ENCODE measurements at regions not wholly inside any gene's neighbourhood (a gene's known extent, or its start where the extent isn't known, plus 50 kb on each side); places are given as distances from the start of the nearest gene placed in this dataset.

DNA sequence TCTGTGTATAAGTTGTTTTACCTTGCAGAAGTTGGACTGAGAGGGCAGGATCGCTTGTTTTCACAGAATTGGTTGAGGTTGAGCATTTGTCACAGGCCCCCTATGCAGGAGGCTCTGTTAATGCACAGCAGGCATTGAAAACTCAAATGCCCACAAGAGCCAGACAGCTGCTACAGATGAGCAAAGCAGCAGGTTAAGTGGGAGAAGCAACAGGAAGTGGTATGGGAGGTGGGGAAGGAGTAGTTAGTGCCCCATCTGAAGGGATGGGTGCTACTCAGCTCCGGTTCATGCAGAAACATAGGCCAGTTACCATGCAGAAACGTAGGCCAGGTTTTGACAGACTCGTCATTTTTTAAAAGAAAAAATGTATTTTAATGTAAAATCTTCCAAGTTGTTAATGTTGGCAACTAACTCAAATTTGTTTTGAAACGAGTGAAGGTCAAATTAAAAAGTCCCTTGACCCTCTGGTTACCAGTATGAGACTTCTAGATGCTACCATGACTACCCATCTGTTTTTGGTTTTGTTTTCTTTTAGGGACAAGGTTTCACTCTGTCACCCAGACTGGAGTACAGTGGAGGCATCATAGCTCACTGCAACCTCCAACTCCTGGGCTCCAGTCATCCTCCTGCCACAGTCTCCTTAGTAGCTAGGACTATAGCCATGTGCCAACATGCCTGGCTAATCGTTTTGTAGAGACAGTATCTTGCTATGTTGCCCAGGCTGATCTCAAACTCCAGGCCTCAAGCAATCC lies 84.7 kb upstream of the FRMD6 start:
- TF ChIP-seq, protein P1, sequence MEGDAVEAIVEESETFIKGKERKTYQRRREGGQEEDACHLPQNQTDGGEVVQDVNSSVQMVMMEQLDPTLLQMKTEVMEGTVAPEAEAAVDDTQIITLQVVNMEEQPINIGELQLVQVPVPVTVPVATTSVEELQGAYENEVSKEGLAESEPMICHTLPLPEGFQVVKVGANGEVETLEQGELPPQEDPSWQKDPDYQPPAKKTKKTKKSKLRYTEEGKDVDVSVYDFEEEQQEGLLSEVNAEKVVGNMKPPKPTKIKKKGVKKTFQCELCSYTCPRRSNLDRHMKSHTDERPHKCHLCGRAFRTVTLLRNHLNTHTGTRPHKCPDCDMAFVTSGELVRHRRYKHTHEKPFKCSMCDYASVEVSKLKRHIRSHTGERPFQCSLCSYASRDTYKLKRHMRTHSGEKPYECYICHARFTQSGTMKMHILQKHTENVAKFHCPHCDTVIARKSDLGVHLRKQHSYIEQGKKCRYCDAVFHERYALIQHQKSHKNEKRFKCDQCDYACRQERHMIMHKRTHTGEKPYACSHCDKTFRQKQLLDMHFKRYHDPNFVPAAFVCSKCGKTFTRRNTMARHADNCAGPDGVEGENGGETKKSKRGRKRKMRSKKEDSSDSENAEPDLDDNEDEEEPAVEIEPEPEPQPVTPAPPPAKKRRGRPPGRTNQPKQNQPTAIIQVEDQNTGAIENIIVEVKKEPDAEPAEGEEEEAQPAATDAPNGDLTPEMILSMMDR (IDR thresholded peaks at IDR 0.05; ENCODE audit: insufficient read depth, low read length): no peak
- TF ChIP-seq POLR2AphosphoS5 (IDR thresholded peaks at IDR 0.05; ENCODE audit: low read depth): no peak
